ENCODE measurements at regions not wholly inside any gene's neighbourhood (a gene's known extent, or its start where the extent isn't known, plus 50 kb on each side); places are given as distances from the start of the nearest gene placed in this dataset.

DNA sequence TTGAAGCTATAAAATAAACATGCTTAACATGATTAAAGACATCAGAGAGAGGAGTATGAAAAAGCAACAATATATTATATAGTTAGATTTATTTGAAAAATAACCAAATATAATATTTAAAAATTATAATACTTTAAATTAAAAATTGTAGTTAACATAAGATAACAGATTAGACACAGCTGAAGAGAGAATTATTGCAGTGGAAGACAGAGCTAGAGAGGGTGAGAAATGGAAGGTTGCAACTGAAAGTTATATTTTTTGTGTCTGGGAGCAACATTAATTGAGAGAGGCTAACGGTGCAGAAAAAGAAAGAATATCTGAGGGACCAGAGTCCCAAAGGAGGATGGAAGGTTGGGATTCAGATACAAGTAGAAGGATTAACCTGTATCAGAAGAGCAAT lies 548.9 kb upstream of the FZD8 start:
- no peak for TF ChIP-seq ZNF274 (IDR thresholded peaks at IDR 0.05; ENCODE audit: borderline replicate concordance, extremely low read depth, low read length)
- TF ChIP-seq, protein P1, sequence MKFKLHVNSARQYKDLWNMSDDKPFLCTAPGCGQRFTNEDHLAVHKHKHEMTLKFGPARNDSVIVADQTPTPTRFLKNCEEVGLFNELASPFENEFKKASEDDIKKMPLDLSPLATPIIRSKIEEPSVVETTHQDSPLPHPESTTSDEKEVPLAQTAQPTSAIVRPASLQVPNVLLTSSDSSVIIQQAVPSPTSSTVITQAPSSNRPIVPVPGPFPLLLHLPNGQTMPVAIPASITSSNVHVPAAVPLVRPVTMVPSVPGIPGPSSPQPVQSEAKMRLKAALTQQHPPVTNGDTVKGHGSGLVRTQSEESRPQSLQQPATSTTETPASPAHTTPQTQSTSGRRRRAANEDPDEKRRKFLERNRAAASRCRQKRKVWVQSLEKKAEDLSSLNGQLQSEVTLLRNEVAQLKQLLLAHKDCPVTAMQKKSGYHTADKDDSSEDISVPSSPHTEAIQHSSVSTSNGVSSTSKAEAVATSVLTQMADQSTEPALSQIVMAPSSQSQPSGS (IDR thresholded peaks at IDR 0.05; ENCODE audit: low read length): no peak
- TF ChIP-seq NANOG (IDR thresholded peaks at IDR 0.05; ENCODE audit: insufficient read depth, low read depth, low read length, poor library complexity, severe bottlenecking): no peak
- TF ChIP-seq, protein P2, sequence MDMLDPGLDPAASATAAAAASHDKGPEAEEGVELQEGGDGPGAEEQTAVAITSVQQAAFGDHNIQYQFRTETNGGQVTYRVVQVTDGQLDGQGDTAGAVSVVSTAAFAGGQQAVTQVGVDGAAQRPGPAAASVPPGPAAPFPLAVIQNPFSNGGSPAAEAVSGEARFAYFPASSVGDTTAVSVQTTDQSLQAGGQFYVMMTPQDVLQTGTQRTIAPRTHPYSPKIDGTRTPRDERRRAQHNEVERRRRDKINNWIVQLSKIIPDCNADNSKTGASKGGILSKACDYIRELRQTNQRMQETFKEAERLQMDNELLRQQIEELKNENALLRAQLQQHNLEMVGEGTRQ (IDR thresholded peaks at IDR 0.05; ENCODE audit: low read length): no peak
- no peak for TF ChIP-seq FOSL1 (IDR thresholded peaks at IDR 0.05; ENCODE audit: insufficient read depth, low read depth, low read length)
- TF ChIP-seq KDM4A (IDR thresholded peaks at IDR 0.05; ENCODE audit: low read depth, low read length, severe bottlenecking): no peak
- TF ChIP-seq SUZ12 (IDR thresholded peaks at IDR 0.05; ENCODE audit: low read length): no peak
- TF ChIP-seq NRF1 (IDR thresholded peaks at IDR 0.05; ENCODE audit: low read depth, low read length): no peak
- ChIA-PET CTCF (ENCODE audit: partially characterized antibody) (interaction anchor here (1.1 to 1.8 kb wide), 2 partner anchors 9 to 13 kb away, joined by 3 to 4 read pairs; no protein-coding TSS in a partner anchor), POLR2A (ENCODE audit: partially characterized antibody) (no interaction called here)
- H2BK15ac ChIP-seq (ENCODE audit: low read length): no peak overlapping the region
- H2BK120ac ChIP-seq (replicated peaks; ENCODE audit: low read depth, low read length): no peak overlapping the region
- 96% methylated on average over 1 of the region's 1 CpG; no CpG with 5 or more reads in 1 of the 2 experiments for WGBS, 2 experiments (ENCODE audit: extremely low coverage in 1 of 2, insufficient coverage in 1 of 2, insufficient read length in 1 of 2, insufficient replicate concordance in 2 of 2, low coverage in 1 of 2, low lambda C conversion rate in 2 of 2, missing lambda C conversion rate in 1 of 2)
- no peaks in the 10 kb centered on the region for H4K20me1 ChIP-seq (replicated peaks in 1 of 2; ENCODE audit: control insufficient read depth in 1 of 2, insufficient read depth in 2 of 2, low read length in 2 of 2)
- H3K4ac ChIP-seq (replicated peaks; ENCODE audit: insufficient read length, low read depth, low read length): no peak overlapping the region
- no peak overlapping the region for H2AFZ ChIP-seq (ENCODE audit: low read length)
- H2BK20ac ChIP-seq (ENCODE audit: low read length): no peak overlapping the region
- H2BK5ac ChIP-seq (ENCODE audit: low read depth, low read length): no peak overlapping the region
- no peak overlapping the region for H2BK12ac ChIP-seq (ENCODE audit: low read depth, low read length)
- no peak overlapping the region for H3K56ac ChIP-seq (replicated peaks; ENCODE audit: insufficient read length, low read depth, low read length)
- H3K79me1 ChIP-seq (ENCODE audit: low read depth, low read length): no peaks in the 10 kb centered on the region
- no peaks in the 10 kb centered on the region for H3K79me2 ChIP-seq (ENCODE audit: control insufficient read depth in 1 of 2, insufficient read depth in 2 of 2, low read length in 2 of 2)
- H3K27ac ChIP-seq (ENCODE audit: low read depth, low read length): no peak overlapping the region
- H3K9me3 ChIP-seq (ENCODE audit: insufficient read depth in 2 of 2, low read depth in 1 of 2, low read length in 1 of 2): peaks cover 12 to 16% of the 10 kb centered on the region in 2 experiments; a peak in 3 of 4 replicates
- no peak for DNase-seq (ENCODE audit: low read depth in 1 of 2, low spot score in 2 of 2)
- H3K23me2 ChIP-seq (ENCODE audit: low read depth, low read length): no peaks in the 10 kb centered on the region
- H3K4me3 ChIP-seq (ENCODE audit: extremely low read depth in 1 of 4, insufficient read depth in 2 of 4, low read depth in 3 of 4, low read length in 4 of 4): no peak overlapping the region
- peaks cover 0 to 11% (median 2%) of the 10 kb centered on the region in 4 experiments; a peak in 6 of 7 replicates for H3K27me3 ChIP-seq (replicated peaks in 1 of 4; ENCODE audit: control insufficient read depth in 3 of 4, extremely low read depth in 1 of 4, insufficient read depth in 3 of 4, low read length in 3 of 4)
- no peak overlapping the region for H3K23ac ChIP-seq (ENCODE audit: insufficient read length)
- H4K8ac ChIP-seq (ENCODE audit: extremely low read depth, insufficient read depth, low read length): no peak overlapping the region
- no peak for FAIRE-seq
- H3K9ac ChIP-seq (replicated peaks in 1 of 4; ENCODE audit: extremely low read depth in 1 of 4, low read depth in 3 of 4, low read length in 3 of 4): no peak overlapping the region
- peaks cover 2 to 15% (median 12%) of the 10 kb centered on the region in 4 experiments; a peak in 6 of 7 replicates for H3K4me1 ChIP-seq (replicated peaks in 1 of 4; ENCODE audit: control insufficient read depth in 3 of 4, insufficient read depth in 4 of 4, low read length in 3 of 4)
- H3K18ac ChIP-seq (ENCODE audit: extremely low read depth, low read length): no peak overlapping the region
- no peaks in the 10 kb centered on the region for H3K36me3 ChIP-seq (ENCODE audit: control insufficient read depth in 2 of 4, insufficient read depth in 4 of 4, low read length in 3 of 4)
- H3K14ac ChIP-seq (ENCODE audit: insufficient read length): no peak overlapping the region
- H3K4me2 ChIP-seq (ENCODE audit: insufficient read depth in 1 of 2, low read depth in 2 of 2, low read length in 2 of 2): no peak overlapping the region
- H4K5ac ChIP-seq (ENCODE audit: insufficient read length, low read depth, low read length): no peak overlapping the region
- H2AK5ac ChIP-seq (ENCODE audit: low read depth, low read length): no peak overlapping the region
- no peak overlapping the region for H4K91ac ChIP-seq (replicated peaks; ENCODE audit: insufficient read length, low read length)
